B cell (primary cell): ENCODE measurements at regions not wholly inside any gene's neighbourhood (a gene's known extent, or its start where the extent isn't known, plus 50 kb on each side); places are given as distances from the start of the nearest gene placed in this dataset.

Experiments used
- ATAC-seq: fragments of 200-7000 bp; cut with Tn5 transposase; one replicate; pipeline ENCODE4 v1.10.0; 2021; ENCODE audit warnings: low read depth, mild to moderate bottlenecking, moderate number of reproducible peaks, moderate library complexity
- CTCF ChIA-PET: fragments of 350-600 bp; sonication (Branson Sonifier 250); formaldehyde crosslinking; loops from one replicate; lab custom pipeline; 2021; ENCODE audit warnings: antibody characterized with exemption, inconsistent platforms; lab: Charles Lee
- POLR2A ChIA-PET: fragments of 350-600 bp; sonication (Branson Sonifier 250); formaldehyde crosslinking; loops from one replicate; lab custom pipeline; 2021; ENCODE audit warnings: antibody characterized with exemption; lab: Charles Lee
- DNase-seq: peaks from one replicate; pipeline ENCODE4 v3.0.0; 2013
- H2AFZ ChIP-seq: 2 replicates; pipeline ENCODE4 v1.6.1; 2012; ENCODE audit warnings: mild to moderate bottlenecking, low read depth, low read length; ENCODE audit not compliant: insufficient read depth, poor library complexity, severe bottlenecking
- H3K27ac ChIP-seq, 2 donors: 1 replicate in 1 of 2; 2 replicates in 1 of 2; pipeline ENCODE4 v1.5.1; 2012 to 2013; ENCODE audit warnings: low read length in 2 of 2, mild to moderate bottlenecking in 2 of 2, moderate library complexity in 1 of 2
- H3K27me3 ChIP-seq, 4 experiments: fragments of 200-600 bp in 1 of 4; sonication (generic) in 1 of 4; replicated peaks in 1 of 4; 1 replicate in 2 of 4; 2 replicates in 2 of 4; pipeline versions ENCODE4 v1.6.1 to v1.7.0; 2013 to 2016; ENCODE audit warnings: low read length in 3 of 4, mild to moderate bottlenecking in 2 of 4, mixed read lengths in 1 of 4, moderate library complexity in 1 of 4; ENCODE audit not compliant: insufficient read depth in 4 of 4, control insufficient read depth in 3 of 4; ENCODE audit errors: control extremely low read depth in 1 of 4
- H3K36me3 ChIP-seq, 2 experiments: replicated peaks in 1 of 2; 1 replicate in 1 of 2; 2 replicates in 1 of 2; pipeline versions ENCODE4 v1.6.1 to v1.7.1; 2013; ENCODE audit warnings: low read length in 1 of 2; ENCODE audit not compliant: insufficient read depth in 2 of 2, control insufficient read depth in 1 of 2; ENCODE audit errors: control extremely low read depth in 1 of 2, extremely low read depth in 1 of 2
- H3K4me1 ChIP-seq, 2 donors: fragments of 200-600 bp in 1 of 2; sonication (generic) in 1 of 2; 1 replicate in 1 of 2; 2 replicates in 1 of 2; pipeline versions ENCODE4 v1.5.1 to v1.6.1; 2013 to 2017; ENCODE audit warnings: low read length in 2 of 2; ENCODE audit not compliant: control insufficient read depth in 2 of 2, insufficient read depth in 2 of 2
- H3K4me2 ChIP-seq: replicated peaks from 2 replicates; pipeline ENCODE3; 2012; ENCODE audit warnings: mild to moderate bottlenecking, low read depth, low read length; ENCODE audit not compliant: poor library complexity, severe bottlenecking
- H3K4me3 ChIP-seq, 5 experiments: fragments of 200-600 bp in 1 of 5; sonication (generic) in 1 of 5; 1 replicate in 3 of 5; 2 replicates in 2 of 5; pipeline versions ENCODE4 v1.5.1 to v1.7.0; 2011 to 2016; ENCODE audit warnings: low read length in 4 of 5, mild to moderate bottlenecking in 4 of 5, low read depth in 2 of 5, control low read depth in 1 of 5, moderate library complexity in 1 of 5; ENCODE audit not compliant: insufficient read depth in 1 of 5; ENCODE audit errors: control extremely low read depth in 1 of 5, extremely low read depth in 1 of 5
- H3K79me2 ChIP-seq: fragments of 200-600 bp; sonication (generic); one replicate; pipeline ENCODE4 v1.6.0; 2016; ENCODE audit warnings: low read length; ENCODE audit not compliant: control insufficient read depth, insufficient read depth
- H3K9ac ChIP-seq: fragments of 200-600 bp; sonication (generic); 2 replicates; pipeline ENCODE4 v1.6.1; 2017; ENCODE audit warnings: mild to moderate bottlenecking, low read length, moderate library complexity
- H3K9me3 ChIP-seq, 3 donors: one replicate each; pipeline versions ENCODE4 v1.6.1 to v1.7.1; 2013; ENCODE audit warnings: low read length in 2 of 3; ENCODE audit not compliant: control insufficient read depth in 2 of 3, insufficient read depth in 1 of 3; ENCODE audit errors: control extremely low read depth in 1 of 3
- H4K20me1 ChIP-seq: 2 replicates; pipeline ENCODE4 v1.6.0; 2012; ENCODE audit warnings: mild to moderate bottlenecking, low read length; ENCODE audit not compliant: insufficient read depth, control insufficient read depth, poor library complexity, severe bottlenecking
- H3K27ac Mint-ChIP-seq: one replicate; pipeline ENCODE4 v1.8.0; 2021; ENCODE audit warnings: mixed read lengths
- H3K27me3 Mint-ChIP-seq: one replicate; pipeline ENCODE4 v1.8.0; 2021; ENCODE audit warnings: mixed read lengths
- H3K4me1 Mint-ChIP-seq: one replicate; pipeline ENCODE4 v1.8.0; 2021; ENCODE audit warnings: mixed read lengths
- H3K4me3 Mint-ChIP-seq: one replicate; pipeline ENCODE4 v1.8.0; 2021; ENCODE audit warnings: mixed read lengths
- H3K9me3 Mint-ChIP-seq: one replicate; pipeline ENCODE4 v1.8.0; 2022; ENCODE audit warnings: mixed read lengths; ENCODE audit not compliant: insufficient read depth
- EZH2 ChIP-seq: IDR thresholded peaks from 2 replicates; pipeline ENCODE4 v1.6.1; 2012; ENCODE audit warnings: borderline replicate concordance, low read depth, mild to moderate bottlenecking, moderate library complexity, low read length; ENCODE audit not compliant: insufficient read depth, poor library complexity, severe bottlenecking
- WGBS: methylation state at CpG from one replicate; pipeline ENCODE4 v1.1.5; 2013; ENCODE audit warnings: missing lambda C conversion rate; ENCODE audit not compliant: insufficient coverage; 5-methylcytosine and 5-hydroxymethylcytosine counted together
- intact Hi-C: fragments of 100-400 bp; cut with micrococcal nuclease; formaldehyde crosslinking; loops from one replicate; pipeline ENCODE4 v1.10.0; 2022
- TF ChIP-seq, protein P1 (sequence below): fragments of 200-600 bp; IDR thresholded peaks from one replicate; pipeline ENCODE4 v1.8.0; 2022; ENCODE audit warnings: antibody characterized with exemption, mild to moderate bottlenecking

DNA sequence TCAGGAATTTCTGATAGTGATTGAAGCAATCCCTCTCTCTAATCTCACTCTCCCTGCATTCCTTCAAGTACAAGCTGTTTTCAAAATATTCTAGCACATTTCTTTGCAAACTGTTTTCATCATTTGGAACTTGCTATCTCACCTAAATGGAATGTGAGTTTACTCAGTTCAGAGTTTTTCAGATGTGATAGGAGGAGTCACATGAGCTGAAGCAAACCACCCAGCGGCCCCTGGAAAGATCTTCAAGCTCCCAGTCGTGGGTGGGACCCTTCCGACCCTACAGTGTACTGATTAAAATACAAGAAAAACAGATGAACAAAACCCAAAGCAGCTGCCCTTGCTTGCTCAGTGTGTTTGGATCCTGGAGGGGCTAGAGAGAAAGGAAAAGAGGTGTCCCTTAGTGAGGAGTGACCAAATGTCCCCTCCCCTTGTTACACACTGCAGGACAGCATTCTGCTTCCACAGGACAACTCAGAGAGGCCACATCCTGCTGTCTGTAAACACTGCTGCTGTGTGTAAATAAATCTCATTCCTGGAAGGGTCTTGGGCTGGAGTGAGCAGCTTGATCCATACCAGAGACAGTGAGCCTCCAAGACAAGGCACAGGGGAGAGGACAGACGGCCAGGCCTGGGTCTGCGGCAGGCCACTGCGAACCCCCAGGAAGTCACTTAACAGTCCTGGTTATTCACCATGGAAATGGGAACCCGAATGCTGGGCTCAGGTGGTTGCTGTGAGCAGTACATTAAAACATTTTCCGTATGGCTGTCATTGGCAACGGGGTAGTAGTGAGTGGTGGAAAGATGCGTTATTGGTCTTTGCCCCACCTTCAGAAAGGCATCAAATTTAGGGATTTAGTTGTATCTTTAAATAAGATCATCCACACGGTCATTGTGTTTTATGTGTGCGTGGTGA lies 229.2 kb downstream of the RHOU start:
- H3K27me3 ChIP-seq = no peaks in the 10 kb centered on the region
- H3K27ac Mint-ChIP-seq = no peak overlapping the region
- no peaks in the 10 kb centered on the region for H3K4me1 ChIP-seq
- CTCF ChIA-PET = no interaction called here
- H4K20me1 ChIP-seq = no peaks in the 10 kb centered on the region
- intact Hi-C loops = no loop called here
- H3K27me3 Mint-ChIP-seq = peaks cover 2% of the 10 kb centered on the region
- POLR2A ChIA-PET = no interaction called here
- no peaks in the 10 kb centered on the region for H3K79me2 ChIP-seq
- no peak overlapping the region for H3K4me2 ChIP-seq
- no peak overlapping the region for H3K9ac ChIP-seq
- H3K27ac ChIP-seq = no peak overlapping the region
- H3K4me3 ChIP-seq = no peak overlapping the region
- H2AFZ ChIP-seq = no peak overlapping the region
- H3K4me1 Mint-ChIP-seq = no peaks in the 10 kb centered on the region
- H3K9me3 Mint-ChIP-seq = peaks cover 2% of the 10 kb centered on the region
- ATAC-seq (no peak), DNase-seq (no peak)
- no peak overlapping the region for H3K4me3 Mint-ChIP-seq
- 85% methylated on average over 7 of the region's 12 CpGs for WGBS
- H3K36me3 ChIP-seq = no peaks in the 10 kb centered on the region
- H3K9me3 ChIP-seq = no peaks in the 10 kb centered on the region
- TF ChIP-seq, protein P1, sequence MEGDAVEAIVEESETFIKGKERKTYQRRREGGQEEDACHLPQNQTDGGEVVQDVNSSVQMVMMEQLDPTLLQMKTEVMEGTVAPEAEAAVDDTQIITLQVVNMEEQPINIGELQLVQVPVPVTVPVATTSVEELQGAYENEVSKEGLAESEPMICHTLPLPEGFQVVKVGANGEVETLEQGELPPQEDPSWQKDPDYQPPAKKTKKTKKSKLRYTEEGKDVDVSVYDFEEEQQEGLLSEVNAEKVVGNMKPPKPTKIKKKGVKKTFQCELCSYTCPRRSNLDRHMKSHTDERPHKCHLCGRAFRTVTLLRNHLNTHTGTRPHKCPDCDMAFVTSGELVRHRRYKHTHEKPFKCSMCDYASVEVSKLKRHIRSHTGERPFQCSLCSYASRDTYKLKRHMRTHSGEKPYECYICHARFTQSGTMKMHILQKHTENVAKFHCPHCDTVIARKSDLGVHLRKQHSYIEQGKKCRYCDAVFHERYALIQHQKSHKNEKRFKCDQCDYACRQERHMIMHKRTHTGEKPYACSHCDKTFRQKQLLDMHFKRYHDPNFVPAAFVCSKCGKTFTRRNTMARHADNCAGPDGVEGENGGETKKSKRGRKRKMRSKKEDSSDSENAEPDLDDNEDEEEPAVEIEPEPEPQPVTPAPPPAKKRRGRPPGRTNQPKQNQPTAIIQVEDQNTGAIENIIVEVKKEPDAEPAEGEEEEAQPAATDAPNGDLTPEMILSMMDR = no peak
- TF ChIP-seq EZH2 = no peak

DNA sequence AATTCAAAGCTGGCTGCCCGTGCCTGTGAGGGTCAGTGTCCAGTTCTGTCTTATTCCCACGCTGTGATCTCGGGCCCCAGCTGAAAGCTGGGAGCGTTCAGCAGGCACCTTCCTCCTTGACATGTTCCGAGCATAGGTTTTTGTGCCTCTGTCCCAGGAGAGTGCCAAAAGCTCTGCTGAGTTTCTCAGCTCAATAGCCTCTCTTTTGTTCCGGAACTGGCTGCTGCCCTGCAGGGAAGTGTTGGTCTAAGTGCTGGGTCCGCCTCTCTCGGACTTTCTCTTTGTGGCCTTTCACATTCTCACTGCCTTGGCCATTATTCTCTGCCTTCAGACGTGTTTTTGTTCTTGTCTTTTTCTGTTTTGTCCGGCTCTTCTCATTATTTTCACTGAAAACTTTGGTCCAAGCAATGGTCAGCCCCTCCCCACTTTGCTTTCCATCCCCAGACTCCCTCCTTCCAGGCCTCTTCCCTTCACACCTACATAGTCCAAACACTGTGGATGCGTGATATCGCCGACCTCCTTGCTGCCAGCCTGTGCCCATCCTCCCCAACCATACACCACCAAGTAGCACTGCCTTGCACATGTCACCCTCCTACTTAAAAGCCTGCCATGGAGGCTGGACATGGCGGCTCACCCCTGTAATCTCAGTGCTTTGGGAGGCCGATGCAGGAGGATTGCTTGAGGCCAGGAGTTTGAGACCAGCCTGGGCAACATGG lies 233.8 kb downstream of the RHOU start:
- H3K9ac ChIP-seq = no peak overlapping the region
- CTCF ChIA-PET = no interaction called here
- no peaks in the 10 kb centered on the region for H3K9me3 Mint-ChIP-seq

More for the DNA sequence above, 233.8 kb downstream of the RHOU start:
- H3K27ac Mint-ChIP-seq = no peak overlapping the region
- Histone ChIP-seq H3K4me3 (no peak overlapping the region), H3K27ac (no peak overlapping the region), H3K4me1 (no peaks in the 10 kb centered on the region), H3K9me3 (no peaks in the 10 kb centered on the region), H4K20me1 (no peaks in the 10 kb centered on the region), H3K27me3 (no peaks in the 10 kb centered on the region), H2AFZ (no peak overlapping the region), H3K4me2 (no peak overlapping the region), H3K79me2 (no peaks in the 10 kb centered on the region), H3K36me3 (no peaks in the 10 kb centered on the region)
- intact Hi-C loops = no loop called here
- WGBS = 94% methylated on average over 14 of the region's 15 CpGs
- DNase-seq = no peak
- ATAC-seq = no peak
- peaks cover 20% of the 10 kb centered on the region for H3K27me3 Mint-ChIP-seq
- H3K4me1 Mint-ChIP-seq = no peaks in the 10 kb centered on the region
- no peak overlapping the region for H3K4me3 Mint-ChIP-seq
- TF ChIP-seq EZH2 = no peak
- TF ChIP-seq, protein P1 = no peak
- POLR2A ChIA-PET = no interaction called here
